ENCODE measurements at regions not wholly inside any gene's neighbourhood (a gene's known extent, or its start where the extent isn't known, plus 50 kb on each side); places are given as distances from the start of the nearest gene placed in this dataset.

DNA sequence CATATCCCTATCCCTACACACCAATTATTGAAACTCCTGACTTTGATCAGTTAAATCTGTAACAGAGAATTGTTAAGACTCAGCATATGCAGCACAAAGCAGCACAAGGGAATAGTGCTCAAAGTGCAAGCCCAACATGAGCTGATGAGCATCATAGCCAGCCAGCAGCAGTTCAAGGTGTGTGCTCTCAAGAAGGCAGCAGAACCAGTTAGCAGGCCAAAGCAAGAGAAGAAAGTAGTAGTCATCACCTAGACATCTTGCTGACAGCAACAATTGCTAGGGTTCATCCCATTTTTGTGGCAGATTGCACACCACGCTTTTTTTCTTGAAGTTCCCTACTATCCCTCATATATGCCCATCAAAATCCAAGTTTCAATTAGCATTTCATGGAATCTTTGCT lies 478.3 kb downstream of the COL11A1 start:
- Histone ChIP-seq H3K27me3 (no peaks in the 10 kb centered on the region), H3K36me3 (no peaks in the 10 kb centered on the region), H3K4me1 (ENCODE audit: low read depth) (no peaks in the 10 kb centered on the region), H3K9me3 (ENCODE audit: low read depth) (no peaks in the 10 kb centered on the region), H3K27ac (no peak overlapping the region), H3K4me3 (no peak overlapping the region)
- TF ChIP-seq, protein P1, sequence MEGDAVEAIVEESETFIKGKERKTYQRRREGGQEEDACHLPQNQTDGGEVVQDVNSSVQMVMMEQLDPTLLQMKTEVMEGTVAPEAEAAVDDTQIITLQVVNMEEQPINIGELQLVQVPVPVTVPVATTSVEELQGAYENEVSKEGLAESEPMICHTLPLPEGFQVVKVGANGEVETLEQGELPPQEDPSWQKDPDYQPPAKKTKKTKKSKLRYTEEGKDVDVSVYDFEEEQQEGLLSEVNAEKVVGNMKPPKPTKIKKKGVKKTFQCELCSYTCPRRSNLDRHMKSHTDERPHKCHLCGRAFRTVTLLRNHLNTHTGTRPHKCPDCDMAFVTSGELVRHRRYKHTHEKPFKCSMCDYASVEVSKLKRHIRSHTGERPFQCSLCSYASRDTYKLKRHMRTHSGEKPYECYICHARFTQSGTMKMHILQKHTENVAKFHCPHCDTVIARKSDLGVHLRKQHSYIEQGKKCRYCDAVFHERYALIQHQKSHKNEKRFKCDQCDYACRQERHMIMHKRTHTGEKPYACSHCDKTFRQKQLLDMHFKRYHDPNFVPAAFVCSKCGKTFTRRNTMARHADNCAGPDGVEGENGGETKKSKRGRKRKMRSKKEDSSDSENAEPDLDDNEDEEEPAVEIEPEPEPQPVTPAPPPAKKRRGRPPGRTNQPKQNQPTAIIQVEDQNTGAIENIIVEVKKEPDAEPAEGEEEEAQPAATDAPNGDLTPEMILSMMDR (IDR thresholded peaks at IDR 0.05; ENCODE audit: low read depth, low read length), result no peak
- no peak for DNase-seq (ENCODE audit: low read depth in 1 of 2, low spot score in 1 of 2)

- H3K4me3 ChIP-seq, result no peak overlapping the region
- TF ChIP-seq, protein P1 (IDR thresholded peaks at IDR 0.05; ENCODE audit: low read depth, low read length), result no peak
- no peak for DNase-seq (ENCODE audit: low read depth in 1 of 2, low spot score in 1 of 2)
- no peaks in the 10 kb centered on the region for H3K4me1 ChIP-seq (ENCODE audit: low read depth)
- no peak overlapping the region for H3K27ac ChIP-seq
- no peaks in the 10 kb centered on the region for H3K27me3 ChIP-seq
- no peaks in the 10 kb centered on the region for H3K36me3 ChIP-seq
- H3K9me3 ChIP-seq (ENCODE audit: low read depth), result no peaks in the 10 kb centered on the region
These were observed 480.2 kb downstream of the COL11A1 start for GRCh38 chr1:102628109-102628613.

GRCh38 chr1:102627145-102627544 lies 481.2 kb downstream of the COL11A1 start:
- no peak for DNase-seq (ENCODE audit: low read depth in 1 of 2, low spot score in 1 of 2)
- no peaks in the 10 kb centered on the region for H3K4me1 ChIP-seq (ENCODE audit: low read depth)
- H3K27me3 ChIP-seq, result no peaks in the 10 kb centered on the region
- H3K27ac ChIP-seq, result no peak overlapping the region
- no peaks in the 10 kb centered on the region for H3K9me3 ChIP-seq (ENCODE audit: low read depth)
- no peaks in the 10 kb centered on the region for H3K36me3 ChIP-seq
- TF ChIP-seq, protein P1 (IDR thresholded peaks at IDR 0.05; ENCODE audit: low read depth, low read length), result no peak
- no peak overlapping the region for H3K4me3 ChIP-seq

- Histone ChIP-seq H3K9me3 (ENCODE audit: low read depth) (no peaks in the 10 kb centered on the region), H3K27ac (no peak overlapping the region), H3K4me3 (no peak overlapping the region), H3K4me1 (ENCODE audit: low read depth) (no peaks in the 10 kb centered on the region), H3K36me3 (no peaks in the 10 kb centered on the region), H3K27me3 (no peaks in the 10 kb centered on the region)
- no peak for DNase-seq (ENCODE audit: low read depth in 1 of 2, low spot score in 1 of 2)
- TF ChIP-seq, protein P1 (IDR thresholded peaks at IDR 0.05; ENCODE audit: low read depth, low read length), result no peak
These were observed 492.4 kb downstream of the COL11A1 start for GRCh38 chr1:102615896-102616295.

DNA sequence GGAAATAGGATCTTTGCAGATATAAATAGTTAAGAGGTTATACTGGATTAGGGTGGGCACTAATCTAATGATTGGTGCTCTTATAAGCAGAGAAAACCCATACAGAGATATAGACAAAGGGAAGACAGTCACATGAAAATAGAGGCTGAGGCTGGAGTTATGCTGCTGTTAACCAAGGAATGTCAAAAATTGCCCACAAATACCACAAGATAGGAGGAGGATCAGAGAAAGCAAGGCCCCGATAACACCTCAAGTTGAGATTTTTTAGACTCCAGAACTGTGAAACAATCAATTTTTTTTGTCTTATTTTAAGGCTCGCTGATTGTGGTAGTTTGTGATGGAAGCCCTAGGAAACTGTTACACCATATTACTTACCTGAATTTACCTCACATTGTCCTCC lies 513.2 kb downstream of the COL11A1 start:
- H3K36me3 ChIP-seq, result no peaks in the 10 kb centered on the region
- no peak overlapping the region for H3K27ac ChIP-seq
- H3K4me3 ChIP-seq, result no peak overlapping the region
- no peak for DNase-seq (ENCODE audit: low read depth in 1 of 2, low spot score in 1 of 2)
- H3K27me3 ChIP-seq, result no peaks in the 10 kb centered on the region
- no peaks in the 10 kb centered on the region for H3K4me1 ChIP-seq (ENCODE audit: low read depth)
- TF ChIP-seq, protein P1 (IDR thresholded peaks at IDR 0.05; ENCODE audit: low read depth, low read length), result no peak
- no peaks in the 10 kb centered on the region for H3K9me3 ChIP-seq (ENCODE audit: low read depth)

DNA sequence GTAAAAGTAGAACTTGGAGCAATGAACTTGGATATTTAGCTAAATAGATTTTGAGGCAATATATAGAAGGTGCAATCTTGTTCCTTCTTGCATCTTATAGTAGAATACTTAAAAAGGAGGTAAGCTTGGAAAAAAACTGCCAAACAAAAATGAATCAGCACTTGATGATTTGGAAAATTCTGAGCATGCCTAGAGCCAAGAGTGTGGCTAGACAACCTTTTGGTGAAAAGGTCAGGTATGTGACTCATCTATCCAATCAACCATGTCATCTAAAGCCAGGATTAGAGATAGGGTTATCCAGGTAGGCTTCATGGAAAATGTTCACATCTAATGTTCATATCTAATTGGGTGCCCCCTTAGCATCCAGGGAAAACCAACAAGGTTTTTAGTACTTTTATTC lies 515.0 kb downstream of the COL11A1 start:
- Histone ChIP-seq H3K36me3 (no peaks in the 10 kb centered on the region), H3K9me3 (ENCODE audit: low read depth) (no peaks in the 10 kb centered on the region), H3K27ac (no peak overlapping the region), H3K4me3 (no peak overlapping the region), H3K4me1 (ENCODE audit: low read depth) (no peaks in the 10 kb centered on the region), H3K27me3 (no peaks in the 10 kb centered on the region)
- TF ChIP-seq, protein P1 (IDR thresholded peaks at IDR 0.05; ENCODE audit: low read depth, low read length), result no peak
- DNase-seq (ENCODE audit: low read depth in 1 of 2, low spot score in 1 of 2), result no peak

Measured in cardiac muscle cell (in vitro differentiated cells and primary cell).